Astrocyte of the cerebellum (primary cell): ENCODE measurements at regions not wholly inside any gene's neighbourhood (a gene's known extent, or its start where the extent isn't known, plus 50 kb on each side); places are given as distances from the start of the nearest gene placed in this dataset.
A peak's percentile ranks its signal among the peaks of the same experiment; 100 is the strongest.

Source experiments
- DNase-seq: peaks from one replicate; pipeline ENCODE4 v3.0.0-alpha.2; 2011; ENCODE audit warnings: low read depth
- H3K4me3 ChIP-seq: 2 replicates; pipeline ENCODE4 v1.5.1; 2011; ENCODE audit warnings: mild to moderate bottlenecking, low read depth, low read length, moderate library complexity
- CTCF ChIP-seq: IDR thresholded peaks from 2 replicates; pipeline ENCODE4 v1.5.1; 2012; ENCODE audit warnings: low read length, low read depth, moderate library complexity, mild to moderate bottlenecking; ENCODE audit errors: missing control alignments
- in situ Hi-C: cut with HindIII; loops from 2 replicates; pipeline ENCODE4 v1.10.0; 2017; ENCODE audit warnings: low sequenced_read_pairs

- in situ Hi-C loops = no loop called here
- TF ChIP-seq CTCF = no peak
- no peak for DNase-seq
- no peak overlapping the region for H3K4me3 ChIP-seq
Observed at GRCh38 chr14:81980601-81981306, 447.1 kb upstream of the SEL1L start.

- no peak overlapping the region for H3K4me3 ChIP-seq
- DNase-seq = no peak
- in situ Hi-C loops = no loop called here
- no peak for TF ChIP-seq CTCF
Observed at GRCh38 chr14:81981307-81981675, 447.6 kb upstream of the SEL1L start.

- DNase-seq = no peak
- in situ Hi-C loops = no loop called here
- no peak for TF ChIP-seq CTCF
- H3K4me3 ChIP-seq = no peak overlapping the region
Observed at GRCh38 chr14:81982046-81982445, 448.4 kb upstream of the SEL1L start.

GRCh38 chr14:81986005-81986404 lies 452.4 kb upstream of the SEL1L start:
- H3K4me3 ChIP-seq = no peak overlapping the region
- in situ Hi-C loops = no loop called here
- no peak for TF ChIP-seq CTCF
- DNase-seq = no peak

GRCh38 chr14:81989211-81989610 lies 455.6 kb upstream of the SEL1L start:
- no peak for DNase-seq
- no peak for TF ChIP-seq CTCF
- H3K4me3 ChIP-seq = no peak overlapping the region
- in situ Hi-C loops = no loop called here

GRCh38 chr14:81990312-81990761 lies 456.7 kb upstream of the SEL1L start:
- TF ChIP-seq CTCF = peak; percentile 90
- peak; percentile 42 for DNase-seq
- H3K4me3 ChIP-seq = no peak overlapping the region
- in situ Hi-C loops = no loop called here
